GM12891 (cell line): ENCODE measurements at regions not wholly inside any gene's neighbourhood (a gene's known extent, or its start where the extent isn't known, plus 50 kb on each side); places are given as distances from the start of the nearest gene placed in this dataset.

Source experiments
- DNase-seq: peaks from one replicate; pipeline ENCODE4 v3.0.0; 2011; ENCODE audit warnings: low spot score; ENCODE audit not compliant: insufficient read length
- FAIRE-seq: peaks from 2 replicates; lab custom pipeline; 2011; peaks lifted over from hg19 to GRCh38; lab: Jason Lieb, UNC
- PAX5 ChIP-seq: IDR thresholded peaks from 2 replicates; pipeline ENCODE4 v1.6.1; 2011; ENCODE audit warnings: low read length, moderate library complexity, mild to moderate bottlenecking; ENCODE audit not compliant: insufficient read depth, severe bottlenecking
- POLR2A ChIP-seq: IDR thresholded peaks from 2 replicates; pipeline ENCODE4 v1.6.1; 2011; ENCODE audit warnings: low read depth, low read length, control low read depth
- POLR2AphosphoS5 ChIP-seq: IDR thresholded peaks from 2 replicates; pipeline ENCODE4 v1.6.1; 2011; ENCODE audit warnings: low read depth, low read length, control low read depth
- POU2F2 ChIP-seq: IDR thresholded peaks from 2 replicates; pipeline ENCODE4 v1.6.1; 2011; ENCODE audit warnings: low read depth, mild to moderate bottlenecking, control low read depth, low read length, moderate library complexity
- SPI1 ChIP-seq: IDR thresholded peaks from 2 replicates; pipeline ENCODE4 v1.6.1; 2011; ENCODE audit warnings: low read depth, low read length, control low read depth
- TAF1 ChIP-seq: IDR thresholded peaks from 2 replicates; pipeline ENCODE4 v1.6.1; 2011; ENCODE audit warnings: low read depth, low read length, control low read depth

GRCh38 chr2:42108852-42109251 lies 60.3 kb upstream of the EML4 start:
- TF ChIP-seq SPI1 (no peak), TAF1 (no peak), PAX5 (no peak), POLR2AphosphoS5 (no peak), POU2F2 (no peak), POLR2A (no peak)
- FAIRE-seq: no peak
- DNase-seq: no peak

- no peak for FAIRE-seq
- no peak for DNase-seq
- TF ChIP-seq POLR2A (no peak), SPI1 (no peak), PAX5 (no peak), TAF1 (no peak), POLR2AphosphoS5 (no peak), POU2F2 (no peak)
Measured at GRCh38 chr2:42109959-42110640, 59.1 kb upstream of the EML4 start.

- FAIRE-seq (no peak), DNase-seq (no peak)
- TF ChIP-seq POU2F2 (no peak), TAF1 (no peak), POLR2AphosphoS5 (no peak), PAX5 (no peak), SPI1 (no peak), POLR2A (no peak)
Measured at GRCh38 chr2:42110641-42111322, 58.4 kb upstream of the EML4 start.

GRCh38 chr2:42112418-42112817 lies 56.7 kb upstream of the EML4 start:
- no peak for TF ChIP-seq POLR2AphosphoS5
- TF ChIP-seq PAX5: no peak
- no peak for TF ChIP-seq POU2F2
- TF ChIP-seq TAF1: no peak
- no peak for TF ChIP-seq SPI1
- no peak for FAIRE-seq
- DNase-seq: no peak

- DNase-seq: no peak
- FAIRE-seq: no peak
- TF ChIP-seq SPI1: no peak
- no peak for TF ChIP-seq POLR2AphosphoS5
- TF ChIP-seq POU2F2: no peak
- no peak for TF ChIP-seq TAF1
- no peak for TF ChIP-seq PAX5
- no peak for TF ChIP-seq POLR2A
Measured at GRCh38 chr2:42113452-42113851, 55.7 kb upstream of the EML4 start.

- DNase-seq (no peak), FAIRE-seq (no peak)
- TF ChIP-seq POLR2AphosphoS5: no peak
Measured at GRCh38 chr2:42114091-42114490, 55.1 kb upstream of the EML4 start.

GRCh38 chr2:42115588-42115987 lies 53.6 kb upstream of the EML4 start:
- TF ChIP-seq SPI1: no peak
- TF ChIP-seq POLR2AphosphoS5: no peak
- TF ChIP-seq TAF1: no peak
- no peak for TF ChIP-seq POLR2A
- no peak for TF ChIP-seq PAX5
- no peak for TF ChIP-seq POU2F2
- FAIRE-seq (no peak), DNase-seq (no peak)

- DNase-seq: no peak
- FAIRE-seq: no peak
- TF ChIP-seq POU2F2: no peak
- TF ChIP-seq POLR2A: no peak
- no peak for TF ChIP-seq TAF1
- TF ChIP-seq SPI1: no peak
- TF ChIP-seq PAX5: no peak
- no peak for TF ChIP-seq POLR2AphosphoS5
Measured at GRCh38 chr2:42116195-42117181, 52.7 kb upstream of the EML4 start.

GRCh38 chr2:42117182-42117579 lies 52.0 kb upstream of the EML4 start:
- no peak for TF ChIP-seq TAF1
- TF ChIP-seq SPI1: no peak
- no peak for TF ChIP-seq PAX5
- no peak for TF ChIP-seq POLR2A
- TF ChIP-seq POU2F2: no peak
- no peak for FAIRE-seq
- no peak for DNase-seq
